Activated CD8-positive, alpha-beta T cell treated with anti-CD3 and anti-CD28 coated beads for 36 hours (primary cell): ENCODE measurements at regions not wholly inside any gene's neighbourhood (a gene's known extent, or its start where the extent isn't known, plus 50 kb on each side); places are given as distances from the start of the nearest gene placed in this dataset.

Experiments used
- ATAC-seq: fragments of 200-7000 bp; cut with Tn5 transposase; one replicate; pipeline ENCODE4 v1.10.0; 2021; ENCODE audit warnings: mild to moderate bottlenecking, moderate library complexity
- CTCF ChIA-PET: fragments of 350-600 bp; sonication (Branson Sonifier 250); formaldehyde crosslinking; loops from one replicate; lab custom pipeline; 2021; ENCODE audit warnings: antibody characterized with exemption; lab: Charles Lee
- POLR2A ChIA-PET: fragments of 350-600 bp; sonication (Branson Sonifier 250); formaldehyde crosslinking; loops from one replicate; lab custom pipeline; 2021; ENCODE audit warnings: antibody characterized with exemption; lab: Charles Lee
- DNase-seq: peaks from one replicate; pipeline ENCODE4 v3.0.0-alpha.2; 2020
- H3K27ac Mint-ChIP-seq: one replicate; pipeline ENCODE4 v1.8.0; 2021; ENCODE audit warnings: mild to moderate bottlenecking, mixed read lengths
- H3K27me3 Mint-ChIP-seq: one replicate; pipeline ENCODE4 v1.8.0; 2021; ENCODE audit warnings: mixed read lengths
- H3K36me3 Mint-ChIP-seq: one replicate; pipeline ENCODE4 v1.8.0; 2021; ENCODE audit warnings: low read depth, mixed read lengths
- H3K4me1 Mint-ChIP-seq: one replicate; pipeline ENCODE4 v1.8.0; 2021; ENCODE audit warnings: low read depth, mixed read lengths
- H3K4me3 Mint-ChIP-seq: one replicate; pipeline ENCODE4 v1.8.0; 2021; ENCODE audit warnings: mild to moderate bottlenecking, moderate library complexity, mixed read lengths
- H3K9me3 Mint-ChIP-seq: one replicate; pipeline ENCODE4 v1.8.0; 2021; ENCODE audit warnings: mixed read lengths
- intact Hi-C: fragments of 100-400 bp; cut with micrococcal nuclease; formaldehyde crosslinking; loops from one replicate; pipeline ENCODE4 v1.10.0; 2022
- TF ChIP-seq, protein P1 (sequence below): fragments of 200-600 bp; IDR thresholded peaks from one replicate; pipeline ENCODE4 v1.8.0; 2022; ENCODE audit warnings: antibody characterized with exemption, mild to moderate bottlenecking

DNA sequence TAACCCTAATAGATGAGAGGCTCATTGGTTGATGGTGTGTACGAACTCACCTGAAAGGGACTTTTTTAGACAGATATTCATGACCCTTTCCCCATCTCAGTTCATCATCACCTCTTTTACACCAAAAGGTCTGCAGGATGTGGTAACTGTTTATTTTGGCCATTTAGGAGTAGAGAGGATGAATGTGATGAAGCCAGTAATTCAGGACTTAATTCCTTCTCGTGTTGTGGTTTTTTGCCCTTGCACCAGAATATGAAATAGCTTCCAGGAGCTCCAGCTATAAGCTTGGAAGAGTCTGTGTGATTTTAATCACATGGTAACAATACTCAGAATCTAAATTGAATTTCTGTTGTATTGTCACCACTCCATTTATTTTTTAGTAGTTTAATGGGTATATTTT, 189.4 kb upstream of the KCTD3 start:
- no peaks in the 10 kb centered on the region for H3K27me3 Mint-ChIP-seq
- DNase-seq (no peak), ATAC-seq (no peak)
- H3K36me3 Mint-ChIP-seq = no peaks in the 10 kb centered on the region
- POLR2A ChIA-PET = no interaction called here
- intact Hi-C loops = no loop called here
- H3K4me1 Mint-ChIP-seq = no peaks in the 10 kb centered on the region
- CTCF ChIA-PET = no interaction called here
- no peaks in the 10 kb centered on the region for H3K9me3 Mint-ChIP-seq
- no peak overlapping the region for H3K27ac Mint-ChIP-seq
- TF ChIP-seq, protein P1, sequence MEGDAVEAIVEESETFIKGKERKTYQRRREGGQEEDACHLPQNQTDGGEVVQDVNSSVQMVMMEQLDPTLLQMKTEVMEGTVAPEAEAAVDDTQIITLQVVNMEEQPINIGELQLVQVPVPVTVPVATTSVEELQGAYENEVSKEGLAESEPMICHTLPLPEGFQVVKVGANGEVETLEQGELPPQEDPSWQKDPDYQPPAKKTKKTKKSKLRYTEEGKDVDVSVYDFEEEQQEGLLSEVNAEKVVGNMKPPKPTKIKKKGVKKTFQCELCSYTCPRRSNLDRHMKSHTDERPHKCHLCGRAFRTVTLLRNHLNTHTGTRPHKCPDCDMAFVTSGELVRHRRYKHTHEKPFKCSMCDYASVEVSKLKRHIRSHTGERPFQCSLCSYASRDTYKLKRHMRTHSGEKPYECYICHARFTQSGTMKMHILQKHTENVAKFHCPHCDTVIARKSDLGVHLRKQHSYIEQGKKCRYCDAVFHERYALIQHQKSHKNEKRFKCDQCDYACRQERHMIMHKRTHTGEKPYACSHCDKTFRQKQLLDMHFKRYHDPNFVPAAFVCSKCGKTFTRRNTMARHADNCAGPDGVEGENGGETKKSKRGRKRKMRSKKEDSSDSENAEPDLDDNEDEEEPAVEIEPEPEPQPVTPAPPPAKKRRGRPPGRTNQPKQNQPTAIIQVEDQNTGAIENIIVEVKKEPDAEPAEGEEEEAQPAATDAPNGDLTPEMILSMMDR = no peak
- no peak overlapping the region for H3K4me3 Mint-ChIP-seq

DNA sequence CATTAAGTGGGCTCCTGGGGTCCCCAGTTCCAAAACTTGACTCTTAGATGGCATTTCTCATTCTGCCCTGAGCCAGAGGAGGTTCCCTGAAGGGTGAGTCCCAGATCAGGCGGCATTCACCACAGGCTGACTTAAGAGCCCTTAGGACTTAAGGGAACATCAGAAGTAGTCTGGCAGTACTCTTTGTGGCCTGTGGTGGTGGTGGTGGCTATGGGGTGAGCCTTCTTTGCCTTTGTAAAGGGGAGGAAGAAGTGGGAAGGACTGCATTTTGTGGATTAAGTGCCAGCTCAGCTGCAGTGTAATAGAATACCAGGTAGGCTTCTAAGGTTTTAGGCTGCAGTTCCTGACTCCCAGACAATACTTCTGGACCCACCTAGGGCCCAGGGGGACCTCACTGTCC, 186.5 kb upstream of the KCTD3 start:
- Mint-ChIP-seq H3K4me3 (no peak overlapping the region), H3K9me3 (no peaks in the 10 kb centered on the region), H3K36me3 (no peaks in the 10 kb centered on the region), H3K4me1 (no peaks in the 10 kb centered on the region), H3K27me3 (no peaks in the 10 kb centered on the region), H3K27ac (no peak overlapping the region)
- ChIA-PET CTCF (interaction anchor here (1.0 kb wide), 1 partner anchor 16 kb away, joined by 3 read pairs; no protein-coding TSS in a partner anchor), POLR2A (no interaction called here)
- TF ChIP-seq, protein P1 = no peak
- intact Hi-C loops = no loop called here
- no peak for DNase-seq
- ATAC-seq = no peak

GRCh38 chr1:215393476-215393875, 173.6 kb upstream of the KCTD3 start:
- H3K9me3 Mint-ChIP-seq = peaks cover 4% of the 10 kb centered on the region
- no peak overlapping the region for H3K4me3 Mint-ChIP-seq
- H3K27me3 Mint-ChIP-seq = no peaks in the 10 kb centered on the region
- DNase-seq (no peak), ATAC-seq (no peak)
- no peak overlapping the region for H3K27ac Mint-ChIP-seq
- no peaks in the 10 kb centered on the region for H3K4me1 Mint-ChIP-seq
- CTCF ChIA-PET = no interaction called here
- no peaks in the 10 kb centered on the region for H3K36me3 Mint-ChIP-seq
- intact Hi-C loops = no loop called here
- TF ChIP-seq, protein P1 = no peak
- POLR2A ChIA-PET = no interaction called here

- ChIA-PET POLR2A (no interaction called here), CTCF (no interaction called here)
- no peak overlapping the region for H3K4me3 Mint-ChIP-seq
- H3K4me1 Mint-ChIP-seq = no peaks in the 10 kb centered on the region
- TF ChIP-seq, protein P1 = no peak
- DNase-seq = no peak
- no peak for ATAC-seq
- intact Hi-C loops = no loop called here
- H3K27me3 Mint-ChIP-seq = no peaks in the 10 kb centered on the region
- H3K27ac Mint-ChIP-seq = no peak overlapping the region
- H3K9me3 Mint-ChIP-seq = peaks cover 4% of the 10 kb centered on the region
- H3K36me3 Mint-ChIP-seq = no peaks in the 10 kb centered on the region
Observed at GRCh38 chr1:215394084-215394991, 172.8 kb upstream of the KCTD3 start.

DNA sequence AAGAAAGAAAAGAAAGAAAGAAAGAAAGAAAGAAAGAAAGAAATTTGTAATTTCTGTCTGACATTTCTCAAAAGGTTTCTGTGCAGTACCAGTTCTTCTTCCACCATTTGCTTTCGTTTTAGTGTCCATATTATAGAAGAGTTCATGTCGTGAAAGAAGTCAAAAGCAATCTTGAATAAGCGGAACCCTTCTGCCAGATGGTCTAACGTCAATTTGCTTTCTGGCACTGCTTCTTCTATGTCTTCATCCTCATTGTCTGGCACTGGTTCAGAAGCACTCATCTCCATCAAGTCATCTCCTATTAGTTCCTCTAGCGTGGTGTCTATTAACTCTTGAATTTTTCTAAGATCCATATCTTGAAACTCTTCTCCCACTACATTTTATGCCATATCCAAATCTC, 170.0 kb upstream of the KCTD3 start:
- no peaks in the 10 kb centered on the region for H3K36me3 Mint-ChIP-seq
- peaks cover 4% of the 10 kb centered on the region for H3K9me3 Mint-ChIP-seq
- DNase-seq = no peak
- TF ChIP-seq, protein P1 = no peak
- POLR2A ChIA-PET = no interaction called here
- H3K4me1 Mint-ChIP-seq = no peaks in the 10 kb centered on the region
- ATAC-seq = no peak
- no peaks in the 10 kb centered on the region for H3K27me3 Mint-ChIP-seq
- CTCF ChIA-PET = no interaction called here
- no peak overlapping the region for H3K27ac Mint-ChIP-seq
- intact Hi-C loops = no loop called here
- H3K4me3 Mint-ChIP-seq = no peak overlapping the region
